ENCODE measurements at regions not wholly inside any gene's neighbourhood (a gene's known extent, or its start where the extent isn't known, plus 50 kb on each side); places are given as distances from the start of the nearest gene placed in this dataset.

GRCh38 chr9:89777544-89777943 is 172.7 kb downstream of the GADD45G start:
- DNase-seq (ENCODE audit: low read depth in 1 of 2, low spot score in 1 of 2): no peak
- in situ Hi-C loops (cut with HindIII; ENCODE audit: low pct_unique_long_range_greater_than_20kb, low sequenced_read_pairs): no loop called here
- no peak for TF ChIP-seq JUND (IDR thresholded peaks at IDR 0.05; ENCODE audit: low read depth)

- DNase-seq (ENCODE audit: low read depth in 1 of 2, low spot score in 1 of 2): no peak
- in situ Hi-C loops (cut with HindIII; ENCODE audit: low pct_unique_long_range_greater_than_20kb, low sequenced_read_pairs): no loop called here
Observed at GRCh38 chr9:89778100-89779090, 173.6 kb downstream of the GADD45G start.

DNA sequence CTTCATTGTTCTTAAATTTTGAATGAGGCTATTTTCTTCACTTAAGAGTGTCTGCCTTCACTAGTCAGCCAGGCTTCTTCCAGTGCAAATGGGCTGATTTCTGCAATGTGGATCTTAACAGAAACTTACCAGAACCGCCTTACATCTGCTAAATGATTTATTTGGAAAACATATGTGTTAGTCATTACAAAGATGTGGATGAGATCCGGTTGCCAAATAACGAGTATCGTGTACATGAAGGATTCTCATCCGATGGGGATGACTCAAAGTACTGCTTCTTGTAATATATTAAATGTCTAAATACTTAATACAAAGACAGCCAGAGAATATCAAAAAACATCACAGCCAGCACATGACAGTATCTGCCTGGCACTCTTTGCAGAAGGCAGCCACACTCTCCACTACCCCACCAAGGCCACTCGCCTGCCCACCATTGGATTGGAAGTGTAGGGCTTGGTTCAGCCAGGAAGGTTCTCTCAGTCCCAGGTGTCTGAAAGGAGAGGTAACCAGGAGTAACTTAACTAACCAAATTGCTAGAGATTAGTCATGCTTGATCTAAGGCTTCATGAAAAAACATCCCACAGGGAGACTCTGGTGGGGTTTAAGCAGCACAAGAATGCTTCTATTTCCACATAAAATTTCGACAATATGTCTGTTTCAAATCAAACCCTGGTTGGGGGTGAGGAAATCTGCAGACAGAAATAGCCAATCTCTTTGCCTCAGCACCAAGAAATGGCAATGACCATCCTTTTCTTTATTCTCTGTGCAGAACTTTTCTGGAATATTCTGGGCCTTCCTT is 174.8 kb downstream of the GADD45G start:
- in situ Hi-C loops (cut with HindIII; ENCODE audit: low pct_unique_long_range_greater_than_20kb, low sequenced_read_pairs): no loop called here
- TF ChIP-seq JUND (IDR thresholded peaks at IDR 0.05; ENCODE audit: low read depth): no peak
- DNase-seq (ENCODE audit: low read depth in 1 of 2, low spot score in 1 of 2): no peak

More at GRCh38 chr9:89778100-89779090, 173.6 kb downstream of the GADD45G start:
- TF ChIP-seq JUND (IDR thresholded peaks at IDR 0.05; ENCODE audit: low read depth): no peak

DNA sequence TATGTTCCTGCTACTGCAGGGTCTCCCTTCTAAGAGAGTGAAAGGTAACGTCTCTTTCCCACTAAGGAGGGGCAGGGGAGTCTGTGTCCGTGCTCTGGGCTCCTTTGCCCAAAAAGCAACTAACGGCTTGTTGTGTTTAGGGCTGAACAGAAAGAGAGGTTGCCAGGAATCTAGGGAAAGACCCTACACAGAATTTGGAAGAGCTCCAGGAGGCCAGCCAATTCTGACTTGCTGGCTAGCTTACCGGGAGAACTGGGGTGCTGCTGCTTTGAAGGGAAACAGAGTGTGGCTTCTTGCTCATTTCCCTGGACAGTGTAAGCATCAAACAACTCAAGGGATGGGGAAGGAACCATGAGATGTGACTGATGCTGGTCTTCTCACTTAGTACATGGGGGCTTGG is 176.1 kb downstream of the GADD45G start:
- in situ Hi-C loops (cut with HindIII; ENCODE audit: low pct_unique_long_range_greater_than_20kb, low sequenced_read_pairs): no loop called here
- TF ChIP-seq JUND (IDR thresholded peaks at IDR 0.05; ENCODE audit: low read depth): no peak

GRCh38 chr9:89781838-89782540 is 177.2 kb downstream of the GADD45G start:
- DNase-seq (ENCODE audit: low read depth in 1 of 2, low spot score in 1 of 2): no peak
- in situ Hi-C loops (cut with HindIII; ENCODE audit: low pct_unique_long_range_greater_than_20kb, low sequenced_read_pairs): no loop called here
- TF ChIP-seq JUND (IDR thresholded peaks at IDR 0.05; ENCODE audit: low read depth): no peak

More for the DNA sequence above, 176.1 kb downstream of the GADD45G start:
- DNase-seq (ENCODE audit: low read depth in 1 of 2, low spot score in 1 of 2): no peak

DNA sequence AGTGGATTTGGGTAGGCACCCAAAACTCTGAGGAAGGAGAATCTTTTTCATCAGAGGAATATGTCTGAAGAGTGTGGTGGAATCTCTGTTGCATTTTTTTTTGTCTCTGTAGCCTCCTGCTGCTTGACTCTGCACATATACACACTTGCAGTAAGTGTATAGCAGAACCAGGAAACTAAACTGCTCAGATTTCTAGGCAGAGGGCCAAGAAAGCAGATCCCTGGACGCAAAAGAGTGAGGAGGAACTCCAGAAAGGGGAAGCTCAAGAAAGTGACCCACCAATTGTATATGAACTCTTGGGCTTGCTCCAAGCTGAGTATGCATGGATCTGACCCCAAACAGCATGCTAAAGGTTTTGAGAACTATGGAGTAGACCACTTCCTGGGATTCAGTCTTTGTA is 181.8 kb downstream of the GADD45G start:
- in situ Hi-C loops (cut with HindIII; ENCODE audit: low pct_unique_long_range_greater_than_20kb, low sequenced_read_pairs): no loop called here
- DNase-seq (ENCODE audit: low read depth in 1 of 2, low spot score in 1 of 2): peak; percentile 28 to 50
- no peak for TF ChIP-seq JUND (IDR thresholded peaks at IDR 0.05; ENCODE audit: low read depth)

DNA sequence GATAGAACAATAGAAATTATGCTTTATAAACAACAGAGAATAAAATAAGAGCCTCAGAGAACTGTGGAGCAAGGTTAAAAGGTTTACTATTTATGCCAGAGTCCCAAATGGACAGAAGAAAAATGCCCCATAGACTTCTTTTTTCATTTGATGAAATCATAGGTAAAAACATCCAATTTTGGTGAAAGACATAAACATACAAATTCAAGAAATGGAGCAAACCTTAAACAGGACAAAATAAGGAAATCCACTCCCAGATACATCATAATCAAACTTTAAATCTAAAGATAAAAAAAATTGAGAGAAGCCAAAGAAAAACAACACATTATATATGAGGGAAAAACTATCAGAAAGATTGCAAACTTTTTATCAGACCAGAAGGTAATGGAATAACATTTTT is 182.8 kb downstream of the GADD45G start:
- no peak for TF ChIP-seq JUND (IDR thresholded peaks at IDR 0.05; ENCODE audit: low read depth)
- DNase-seq (ENCODE audit: low read depth in 1 of 2, low spot score in 1 of 2): no peak
- in situ Hi-C loops (cut with HindIII; ENCODE audit: low pct_unique_long_range_greater_than_20kb, low sequenced_read_pairs): no loop called here

- DNase-seq (ENCODE audit: low read depth in 1 of 2, low spot score in 1 of 2): no peak
- TF ChIP-seq JUND (IDR thresholded peaks at IDR 0.05; ENCODE audit: low read depth): no peak
- in situ Hi-C loops (cut with HindIII; ENCODE audit: low pct_unique_long_range_greater_than_20kb, low sequenced_read_pairs): no loop called here
Observed at GRCh38 chr9:89788434-89788833, 183.6 kb downstream of the GADD45G start.

DNA sequence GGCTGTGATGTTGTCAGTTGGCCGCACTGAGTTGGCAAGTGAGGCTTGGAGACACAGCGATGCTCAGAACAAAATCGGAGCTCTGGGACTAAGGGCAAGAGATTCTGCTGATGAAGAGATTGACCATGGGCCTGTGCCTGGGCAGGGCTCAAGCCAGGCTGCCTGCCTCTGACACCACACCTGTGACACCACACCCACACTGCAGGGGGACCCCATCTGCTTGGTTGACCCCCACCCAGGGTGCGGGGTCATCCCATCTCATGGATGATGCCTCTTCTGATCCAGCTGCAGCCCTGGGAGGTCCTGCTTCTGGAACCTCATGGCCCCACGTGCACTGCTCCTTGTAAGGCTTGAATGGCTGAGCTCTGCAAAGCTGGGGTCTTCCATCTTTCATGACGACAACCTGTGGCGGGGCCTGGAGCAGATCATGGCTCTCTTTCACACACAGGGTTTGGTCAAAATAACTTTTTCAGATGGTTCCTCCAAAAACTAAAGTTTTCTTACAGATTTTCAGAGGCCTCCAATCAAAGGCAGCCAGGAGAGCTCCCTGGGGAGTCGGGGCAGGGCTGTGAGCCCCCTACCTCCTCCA is 185.2 kb downstream of the GADD45G start:
- in situ Hi-C loops (cut with HindIII; ENCODE audit: low pct_unique_long_range_greater_than_20kb, low sequenced_read_pairs): no loop called here
- TF ChIP-seq JUND (IDR thresholded peaks at IDR 0.05; ENCODE audit: low read depth): no peak
- DNase-seq (ENCODE audit: low read depth in 1 of 2, low spot score in 1 of 2): no peak

GRCh38 chr9:89790542-89791109 is 185.8 kb downstream of the GADD45G start:
- in situ Hi-C loops (cut with HindIII; ENCODE audit: low pct_unique_long_range_greater_than_20kb, low sequenced_read_pairs): no loop called here
- DNase-seq (ENCODE audit: low read depth in 1 of 2, low spot score in 1 of 2): no peak
- TF ChIP-seq JUND (IDR thresholded peaks at IDR 0.05; ENCODE audit: low read depth): no peak

DNA sequence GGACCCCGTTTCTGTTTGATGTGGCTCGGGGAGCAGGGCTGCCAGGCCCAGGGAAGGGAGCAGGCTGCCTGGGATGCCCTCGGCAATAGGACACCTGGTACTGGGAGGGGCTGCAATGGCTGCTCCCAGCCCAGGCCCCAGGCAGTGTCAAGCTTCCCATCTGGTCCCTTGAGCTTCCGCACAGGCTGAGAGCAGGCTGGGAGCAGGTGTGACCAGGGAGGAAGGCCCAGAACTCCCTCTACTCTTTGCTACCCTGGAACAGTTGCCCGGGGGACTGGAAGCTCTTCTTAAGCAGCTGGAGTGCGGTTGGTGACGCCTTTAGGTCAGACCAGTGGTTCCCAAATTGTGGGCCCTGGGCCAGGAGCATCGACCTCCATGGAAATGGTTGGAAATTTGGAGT is 186.9 kb downstream of the GADD45G start:
- in situ Hi-C loops (cut with HindIII; ENCODE audit: low pct_unique_long_range_greater_than_20kb, low sequenced_read_pairs): no loop called here
- DNase-seq (ENCODE audit: low read depth in 1 of 2, low spot score in 1 of 2): no peak
- TF ChIP-seq JUND (IDR thresholded peaks at IDR 0.05; ENCODE audit: low read depth): no peak
